Keratinocyte (primary cell): ENCODE measurements at regions not wholly inside any gene's neighbourhood (a gene's known extent, or its start where the extent isn't known, plus 50 kb on each side); places are given as distances from the start of the nearest gene placed in this dataset.

Experiments
- CTCF ChIP-seq, 3 experiments: IDR thresholded peaks in 1 of 3; conservative IDR thresholded peaks in 1 of 3; optimal IDR thresholded peaks in 1 of 3; 2 replicates in 2 of 3; 3 replicates in 1 of 3; pipeline versions ENCODE3 to v1.5.1; 2011; ENCODE audit warnings: low read length in 3 of 3, mild to moderate bottlenecking in 3 of 3, moderate library complexity in 2 of 3, control low read depth in 1 of 3, inconsistent platforms in 1 of 3; ENCODE audit not compliant: insufficient read depth in 2 of 3; ENCODE audit errors: extremely low read depth in 1 of 3
- EZH2 ChIP-seq: IDR thresholded peaks from one replicate; pipeline ENCODE4 v1.6.1; 2012; ENCODE audit warnings: inconsistent platforms, mild to moderate bottlenecking, low read length, moderate library complexity

- TF ChIP-seq EZH2 = no peak
- TF ChIP-seq CTCF (optimal IDR thresholded peaks at IDR 0.05 in 1 of 3, IDR thresholded peaks at IDR 0.05 in 1 of 3, conservative IDR thresholded peaks at IDR 0.05 in 1 of 3; ENCODE audit: extremely low read depth in 1 of 3, insufficient read depth in 2 of 3, low read length in 3 of 3) = no peak
These were observed 358.0 kb downstream of the HRH4 start for GRCh38 chr18:24818441-24818840.
